Lower leg skin (tissue), 4 donors: ENCODE measurements at regions not wholly inside any gene's neighbourhood (a gene's known extent, or its start where the extent isn't known, plus 50 kb on each side); places are given as distances from the start of the nearest gene placed in this dataset.
"Not testable (repeated sequence)": the region's sequence is repeated elsewhere in the genome, so short reads cannot be mapped to it uniquely, and the experiment has no call there.

Experiments used
- DNase-seq, 2 donors: peaks; one replicate each; pipeline ENCODE4 v3.0.0-alpha.2; 2019; ENCODE audit warnings: low spot score in 2 of 2
- H3K4me3 ChIP-seq: fragments of 200-600 bp; sonication (generic); 2 replicates; pipeline ENCODE4 v1.5.1; 2017; ENCODE audit warnings: mild to moderate bottlenecking, low read depth; ENCODE audit not compliant: poor library complexity, severe bottlenecking
- CTCF ChIP-seq, 3 donors: fragments of 450-650 bp; IDR thresholded peaks; one replicate each; pipeline ENCODE4 v1.5.1; 2016; ENCODE audit warnings: antibody characterized with exemption in 3 of 3, mild to moderate bottlenecking in 3 of 3, moderate library complexity in 2 of 3
- POLR2A ChIP-seq, 2 donors: fragments of 450-650 bp; IDR thresholded peaks; one replicate each; pipeline ENCODE4 v1.6.1; 2016 to 2017; ENCODE audit warnings: antibody characterized with exemption in 2 of 2, mild to moderate bottlenecking in 1 of 2, moderate library complexity in 1 of 2
- WGBS, 2 donors: methylation state at CpG; one replicate each; pipeline ENCODE4 v1.1.5; 2018; 5-methylcytosine and 5-hydroxymethylcytosine counted together
- intact Hi-C: fragments of 100-400 bp; cut with DNase I; formaldehyde crosslinking; loops from one replicate; pipeline ENCODE4 v1.15.0; 2023; ENCODE audit warnings: low total_unique reads

GRCh38 chr6:134544737-134545136 lies 226.8 kb upstream of the SGK1 start:
- WGBS, 2 donors = 89 to 93% methylated on average over 2 of the region's 2 CpGs
- intact Hi-C loops = no loop called here
- TF ChIP-seq POLR2A (IDR thresholded peaks at IDR 0.05) = no peak
- no peak for TF ChIP-seq CTCF (IDR thresholded peaks at IDR 0.05)
- no peak overlapping the region for H3K4me3 ChIP-seq
- no peak for DNase-seq

GRCh38 chr6:134543128-134543527 lies 225.2 kb upstream of the SGK1 start:
- intact Hi-C loops = no loop called here
- 78 to 83% methylated on average over 1 of the region's 1 CpG for WGBS, 2 donors

GRCh38 chr6:134541001-134541400 lies 223.1 kb upstream of the SGK1 start:
- 93 to 97% methylated on average over 4 of the region's 4 CpGs for WGBS, 2 donors
- H3K4me3 ChIP-seq = no peak overlapping the region
- intact Hi-C loops = no loop called here
- DNase-seq = no peak
- TF ChIP-seq POLR2A (IDR thresholded peaks at IDR 0.05) = no peak
- no peak for TF ChIP-seq CTCF (IDR thresholded peaks at IDR 0.05)

More at GRCh38 chr6:134543128-134543527, 225.2 kb upstream of the SGK1 start:
- TF ChIP-seq CTCF (IDR thresholded peaks at IDR 0.05) = no peak
- TF ChIP-seq POLR2A (IDR thresholded peaks at IDR 0.05) = no peak
- no peak overlapping the region for H3K4me3 ChIP-seq
- DNase-seq = no peak

- 73 to 75% methylated on average over 7 of the region's 7 CpGs for WGBS, 2 donors
- TF ChIP-seq POLR2A (IDR thresholded peaks at IDR 0.05) (no peak), CTCF (IDR thresholded peaks at IDR 0.05) (no peak)
- no peak for DNase-seq
- intact Hi-C loops = no loop called here
- no peak overlapping the region for H3K4me3 ChIP-seq
Measured at GRCh38 chr6:134539865-134540323, 222.0 kb upstream of the SGK1 start.

- H3K4me3 ChIP-seq, intact Hi-C loops, DNase-seq: not testable (repeated sequence)
- 92 to 96% methylated on average over 10 of the region's 10 CpGs for WGBS, 2 donors
Measured at GRCh38 chr6:134537765-134538164, 219.9 kb upstream of the SGK1 start.

GRCh38 chr6:134537146-134537555 lies 219.2 kb upstream of the SGK1 start:
- no peak for TF ChIP-seq CTCF (IDR thresholded peaks at IDR 0.05)
- no peak for TF ChIP-seq POLR2A (IDR thresholded peaks at IDR 0.05)
- WGBS, 2 donors = 50 to 58% methylated on average over 2 of the region's 2 CpGs
- no peak for DNase-seq
- H3K4me3 ChIP-seq = no peak overlapping the region
- intact Hi-C loops = no loop called here
